Thymus (tissue), 11 donors: ENCODE measurements at regions not wholly inside any gene's neighbourhood (a gene's known extent, or its start where the extent isn't known, plus 50 kb on each side); places are given as distances from the start of the nearest gene placed in this dataset.

ENCODE experiments used
- DNase-seq, 9 donors: peaks; one replicate each; pipeline ENCODE4 v3.0.0-alpha.2; 2013; ENCODE audit warnings: low spot score in 9 of 9, low read depth in 6 of 9, missing footprints in 1 of 9
- H3K27ac ChIP-seq, 2 donors: one replicate each; pipeline ENCODE4 v1.5.1; 2013; ENCODE audit warnings: control low read depth in 1 of 2, low read depth in 1 of 2, low read length in 1 of 2, mild to moderate bottlenecking in 1 of 2, moderate library complexity in 1 of 2
- H3K27me3 ChIP-seq, 2 donors: one replicate each; pipeline ENCODE4 v1.5.1; 2013; ENCODE audit warnings: low read length in 1 of 2; ENCODE audit not compliant: control insufficient read depth in 2 of 2, insufficient read depth in 1 of 2
- H3K36me3 ChIP-seq, 2 donors: one replicate each; pipeline ENCODE4 v1.5.1; 2013; ENCODE audit warnings: low read length in 1 of 2, mild to moderate bottlenecking in 1 of 2, moderate library complexity in 1 of 2; ENCODE audit not compliant: control insufficient read depth in 2 of 2, insufficient read depth in 2 of 2
- H3K4me1 ChIP-seq, 2 donors: one replicate each; pipeline ENCODE4 v1.5.1; 2013; ENCODE audit warnings: low read length in 2 of 2; ENCODE audit not compliant: control insufficient read depth in 2 of 2, insufficient read depth in 2 of 2
- H3K4me3 ChIP-seq, 2 donors: one replicate each; pipeline ENCODE4 v1.5.1; 2013; ENCODE audit warnings: low read length in 2 of 2, control low read depth in 1 of 2, mild to moderate bottlenecking in 1 of 2
- H3K9me3 ChIP-seq, 2 donors: one replicate each; pipeline ENCODE4 v1.5.1; 2013; ENCODE audit warnings: low read length in 1 of 2, mild to moderate bottlenecking in 1 of 2; ENCODE audit not compliant: control insufficient read depth in 2 of 2, insufficient read depth in 1 of 2
- WGBS: extraction: QIAGEN DNeasy Blood & Tissue Kit; methylation state at CpG from one replicate; pipeline ENCODE4 v1.1.7; 2013; 5-methylcytosine and 5-hydroxymethylcytosine counted together
- donor health status: healthy.

DNA sequence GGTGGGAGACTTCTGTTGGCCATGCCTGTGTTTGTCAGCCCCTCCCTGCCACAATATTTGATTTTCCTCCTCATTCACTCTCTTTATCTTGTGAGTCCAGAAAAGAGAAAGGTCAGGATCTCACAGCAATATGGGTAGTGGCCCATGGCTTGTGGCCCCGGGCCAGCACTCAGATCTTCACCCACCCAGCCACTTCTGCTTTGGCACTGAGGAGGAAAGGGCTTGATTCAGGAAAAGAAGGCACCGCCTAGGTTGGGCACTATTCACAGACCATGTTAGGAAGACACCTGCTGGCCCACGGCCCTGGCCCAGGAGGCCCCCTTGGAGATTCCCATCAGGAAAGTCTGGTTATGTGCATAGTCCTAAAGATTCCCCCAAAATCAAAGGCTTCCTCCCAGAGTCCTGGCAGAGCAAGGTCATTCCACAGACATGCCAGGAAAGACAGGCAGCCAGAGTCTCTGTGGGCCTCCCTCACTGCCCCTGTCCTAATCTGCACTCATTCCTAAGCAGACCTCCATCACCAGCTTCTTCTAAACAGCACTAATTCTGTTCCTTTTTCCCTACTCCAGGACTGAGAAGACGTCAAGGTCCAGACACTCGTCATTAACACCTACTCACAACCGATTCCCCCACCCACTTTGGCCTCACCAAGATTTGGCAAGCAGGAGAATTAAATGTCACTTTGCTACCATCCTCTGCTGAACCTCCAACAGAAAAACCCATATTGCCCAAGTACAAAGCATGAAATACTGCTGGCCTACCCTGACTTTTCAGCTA is 179.3 kb downstream of the DEPDC1B start:
- Histone ChIP-seq H3K9me3 (no peaks in the 10 kb centered on the region), H3K27ac (peak overlapping the region in 1 of 2 donors; percentile 50), H3K4me1 (peaks cover 0 to 6% of the 10 kb centered on the region in 2 donors), H3K4me3 (no peak overlapping the region), H3K36me3 (no peaks in the 10 kb centered on the region), H3K27me3 (no peaks in the 10 kb centered on the region)
- no peak for DNase-seq
- WGBS: 92% methylated on average over 6 of the region's 6 CpGs

DNA sequence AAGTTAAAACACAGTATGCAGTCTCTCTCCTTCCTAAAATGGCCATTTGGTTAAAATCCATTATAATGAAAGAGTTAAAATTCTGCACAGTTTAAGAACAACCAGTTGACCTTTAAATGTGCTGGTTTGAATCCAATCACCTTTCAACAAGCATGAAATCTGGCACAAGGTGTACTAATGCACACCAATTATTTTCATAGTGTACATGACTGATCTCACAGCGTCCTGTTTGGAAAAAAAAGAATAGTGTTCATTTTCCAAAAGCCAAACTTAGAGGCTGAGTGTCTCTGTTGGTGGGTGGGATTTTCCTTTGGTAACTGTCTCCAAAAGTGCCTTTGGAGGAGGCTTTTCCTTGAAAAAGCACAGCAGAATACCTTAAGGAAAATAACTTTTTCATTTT is 180.6 kb downstream of the DEPDC1B start:
- 96% methylated on average over 1 of the region's 1 CpG for WGBS
- Histone ChIP-seq H3K27ac (no peak overlapping the region), H3K4me1 (peaks cover 0 to 6% of the 10 kb centered on the region in 2 donors), H3K9me3 (no peaks in the 10 kb centered on the region), H3K27me3 (no peaks in the 10 kb centered on the region), H3K4me3 (no peak overlapping the region), H3K36me3 (no peaks in the 10 kb centered on the region)
- no peak for DNase-seq

GRCh38 chr5:60517850-60518249 is 182.1 kb downstream of the DEPDC1B start:
- DNase-seq: no peak
- WGBS: 96% methylated on average over 3 of the region's 3 CpGs
- Histone ChIP-seq H3K4me3 (no peak overlapping the region), H3K27me3 (no peaks in the 10 kb centered on the region), H3K36me3 (no peaks in the 10 kb centered on the region), H3K27ac (no peak overlapping the region), H3K4me1 (peaks cover 0 to 6% of the 10 kb centered on the region in 2 donors), H3K9me3 (no peaks in the 10 kb centered on the region)

DNA sequence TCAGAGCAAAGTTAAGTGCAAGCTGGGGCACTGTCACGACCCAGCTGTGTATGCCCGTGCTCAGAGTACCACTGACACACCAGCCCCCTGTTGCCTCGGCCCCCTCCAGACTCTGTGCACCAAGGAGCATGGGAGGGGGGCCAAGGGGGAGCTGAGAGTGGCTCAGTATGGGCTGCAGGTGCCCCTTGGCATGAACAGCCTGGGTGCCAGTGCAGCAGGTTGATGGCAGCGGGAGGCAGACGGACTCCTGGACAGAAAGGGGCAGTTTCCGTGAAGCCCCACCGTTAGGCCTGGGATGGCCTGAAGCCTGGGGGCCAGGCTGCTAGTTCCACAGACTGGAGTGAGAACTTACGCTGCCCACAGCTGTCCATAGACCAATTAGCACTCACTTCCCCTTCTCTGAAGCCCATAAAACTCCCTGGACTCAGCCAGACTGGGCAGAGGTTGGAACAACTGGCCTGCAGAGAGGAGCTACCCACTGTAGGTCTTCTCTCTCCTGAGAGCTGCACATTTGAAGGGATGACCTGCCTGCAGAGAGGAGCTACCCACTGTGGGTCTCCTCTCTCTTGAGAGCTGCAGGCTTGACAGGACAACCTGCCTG is 182.8 kb downstream of the DEPDC1B start:
- H3K9me3 ChIP-seq: no peaks in the 10 kb centered on the region
- H3K27ac ChIP-seq: no peak overlapping the region
- no peak overlapping the region for H3K4me3 ChIP-seq
- DNase-seq: no peak
- H3K36me3 ChIP-seq: no peaks in the 10 kb centered on the region
- H3K27me3 ChIP-seq: no peaks in the 10 kb centered on the region
- H3K4me1 ChIP-seq: peaks cover 0 to 6% of the 10 kb centered on the region in 2 donors
- WGBS: 86% methylated on average over 8 of the region's 8 CpGs

DNA sequence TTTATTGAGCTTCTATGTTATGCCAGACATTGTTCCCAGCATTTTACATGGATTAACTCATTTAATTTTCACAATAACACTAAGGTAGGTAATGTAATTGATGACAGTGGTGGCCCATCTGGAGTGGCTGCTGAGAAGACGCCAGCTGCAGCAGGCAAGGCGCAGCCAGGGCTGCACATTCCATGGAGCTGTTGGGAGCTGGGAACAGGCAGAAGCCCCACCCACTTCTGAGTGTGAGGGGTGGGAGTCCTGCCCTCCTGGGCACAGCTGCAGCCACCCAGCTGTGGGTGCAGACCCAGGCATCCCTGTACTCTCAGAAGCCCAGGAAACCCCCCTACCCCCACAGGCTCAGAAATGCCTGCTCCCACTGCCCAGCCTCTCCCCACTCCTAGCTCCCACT is 183.3 kb downstream of the DEPDC1B start:
- H3K27me3 ChIP-seq: no peaks in the 10 kb centered on the region
- no peaks in the 10 kb centered on the region for H3K9me3 ChIP-seq
- H3K4me3 ChIP-seq: no peak overlapping the region
- H3K27ac ChIP-seq: no peak overlapping the region
- H3K4me1 ChIP-seq: peaks cover 0 to 6% of the 10 kb centered on the region in 2 donors
- H3K36me3 ChIP-seq: no peaks in the 10 kb centered on the region
- WGBS: 75% methylated on average over 2 of the region's 2 CpGs
- no peak for DNase-seq

DNA sequence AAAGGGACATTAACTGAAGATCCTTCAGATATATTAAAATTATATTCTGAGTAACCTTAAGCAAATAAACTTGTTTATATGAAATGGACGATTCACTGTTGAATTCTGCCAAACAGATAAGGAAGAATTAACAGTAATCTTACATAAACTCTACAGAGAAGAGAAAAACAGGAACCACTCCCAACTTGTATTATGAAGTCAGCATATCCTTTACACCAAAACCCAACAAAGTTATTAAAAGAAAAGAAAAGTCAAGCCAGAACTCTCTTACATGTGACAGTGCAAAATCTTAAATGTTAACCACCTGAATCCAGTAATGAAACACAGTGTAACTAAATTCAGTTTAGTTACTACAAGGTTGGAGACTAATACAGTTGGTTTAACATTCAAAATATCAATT is 185.8 kb downstream of the DEPDC1B start:
- no peak overlapping the region for H3K27ac ChIP-seq
- WGBS: 44% methylated on average over 1 of the region's 1 CpG

DNA sequence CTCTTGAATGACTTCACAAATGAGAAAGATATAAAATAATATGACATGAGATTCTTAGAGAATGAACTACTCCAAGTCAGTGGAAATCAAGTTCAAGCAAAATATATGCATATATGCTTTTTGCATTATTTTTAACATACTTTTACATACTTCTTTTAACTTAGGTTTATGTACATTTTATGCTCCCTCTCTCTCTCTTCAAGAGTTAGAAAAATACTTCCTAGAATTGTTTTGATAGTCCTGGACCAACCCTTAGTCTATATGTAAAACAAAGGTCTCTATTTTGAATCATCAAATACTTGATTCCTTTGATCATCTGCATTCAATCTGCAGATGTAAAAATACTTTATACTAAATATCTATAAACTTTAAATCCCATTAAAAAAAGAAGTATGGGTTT is 187.8 kb downstream of the DEPDC1B start:
- no peak for DNase-seq
- H3K27me3 ChIP-seq: no peaks in the 10 kb centered on the region

More for the DNA sequence above, 185.8 kb downstream of the DEPDC1B start:
- Histone ChIP-seq H3K9me3 (no peaks in the 10 kb centered on the region), H3K36me3 (no peaks in the 10 kb centered on the region), H3K4me1 (no peaks in the 10 kb centered on the region), H3K27me3 (no peaks in the 10 kb centered on the region), H3K4me3 (no peak overlapping the region)
- no peak for DNase-seq

DNA sequence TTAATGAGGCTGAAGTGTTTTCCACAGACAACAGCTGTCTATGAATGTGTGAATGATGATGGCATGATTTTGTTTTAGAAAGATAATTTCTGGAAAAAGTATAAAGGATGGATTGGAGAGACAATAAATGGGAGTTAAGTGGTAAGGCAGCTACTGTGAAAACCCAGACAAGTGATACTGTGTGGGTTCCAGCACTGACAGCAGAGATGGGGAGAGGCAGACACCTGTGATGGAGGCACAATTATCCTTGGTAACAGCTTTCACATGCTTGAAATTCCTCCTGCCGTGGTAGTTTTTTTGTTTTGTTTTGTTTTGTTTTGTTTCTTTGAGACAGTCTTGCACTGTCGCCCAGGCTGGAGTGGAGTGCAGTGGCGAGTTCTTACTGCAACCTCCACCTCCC is 189.3 kb downstream of the DEPDC1B start:
- H3K4me1 ChIP-seq: no peaks in the 10 kb centered on the region
- DNase-seq: no peak
- no peaks in the 10 kb centered on the region for H3K36me3 ChIP-seq
- no peak overlapping the region for H3K27ac ChIP-seq
- no peaks in the 10 kb centered on the region for H3K27me3 ChIP-seq
- no peak overlapping the region for H3K4me3 ChIP-seq
- WGBS: 98% methylated on average over 3 of the region's 3 CpGs
- H3K9me3 ChIP-seq: no peaks in the 10 kb centered on the region

More for the DNA sequence above, 187.8 kb downstream of the DEPDC1B start:
- Histone ChIP-seq H3K36me3 (no peaks in the 10 kb centered on the region), H3K4me1 (no peaks in the 10 kb centered on the region), H3K4me3 (no peak overlapping the region), H3K9me3 (no peaks in the 10 kb centered on the region), H3K27ac (no peak overlapping the region)

- WGBS: 95% methylated on average over 3 of the region's 3 CpGs
These were observed 189.9 kb downstream of the DEPDC1B start for GRCh38 chr5:60510049-60510448.

More at GRCh38 chr5:60510049-60510448, 189.9 kb downstream of the DEPDC1B start:
- Histone ChIP-seq H3K27ac (no peak overlapping the region), H3K4me3 (no peak overlapping the region), H3K27me3 (no peaks in the 10 kb centered on the region), H3K9me3 (no peaks in the 10 kb centered on the region), H3K36me3 (no peaks in the 10 kb centered on the region), H3K4me1 (no peaks in the 10 kb centered on the region)
- DNase-seq: no peak
